HG03442 (cell line): ENCODE measurements at regions not wholly inside any gene's neighbourhood (a gene's known extent, or its start where the extent isn't known, plus 50 kb on each side); places are given as distances from the start of the nearest gene placed in this dataset.
"Not testable (repeated sequence)": the region's sequence is repeated elsewhere in the genome, so short reads cannot be mapped to it uniquely, and the experiment has no call there.

Experiments used
- ATAC-seq: cut with Tn5 transposase; IDR thresholded peaks from one replicate; pipeline ENCODE4 v1.9.1; 2021; ENCODE audit warnings: mild to moderate bottlenecking, moderate library complexity; ENCODE audit not compliant: unreplicated experiment

DNA sequence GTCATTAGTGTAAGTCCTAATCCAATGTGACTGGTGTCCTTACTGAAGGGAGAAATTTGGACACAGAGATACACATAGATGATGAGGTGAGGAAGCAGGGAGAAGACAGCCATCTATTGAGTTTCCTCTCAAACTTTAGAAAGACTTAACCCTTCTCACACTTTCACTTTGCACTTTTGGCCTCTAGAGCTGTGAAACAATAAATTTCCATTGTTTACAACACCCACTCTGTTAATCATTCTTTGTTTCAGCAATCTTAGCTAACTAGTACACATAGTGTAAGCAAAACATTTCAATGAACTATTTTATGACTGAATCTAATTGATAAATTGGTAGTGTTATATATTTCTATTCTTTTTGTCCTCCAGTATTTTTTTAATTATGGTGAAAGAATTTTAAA lies 1092.8 kb upstream of the POT1 start:
- no peak for ATAC-seq

DNA sequence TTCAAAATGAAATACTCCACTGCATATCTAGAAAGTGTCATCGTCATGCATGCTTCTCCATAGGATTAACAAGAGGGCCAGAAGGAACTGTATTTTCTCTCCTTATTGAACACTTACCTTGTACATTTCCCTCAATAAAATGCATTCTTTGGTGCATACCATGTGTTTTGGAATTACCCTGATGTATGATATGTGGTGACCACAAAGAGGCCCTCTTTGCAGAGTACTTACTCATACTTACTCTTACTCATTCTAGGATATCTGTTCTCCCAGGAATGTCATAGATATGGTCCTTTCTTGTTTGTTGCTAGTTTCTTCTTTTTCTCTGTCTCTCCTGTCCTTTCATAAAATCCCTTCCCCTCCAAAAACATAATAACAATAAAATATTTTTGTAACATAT lies 1087.1 kb upstream of the POT1 start:
- no peak for ATAC-seq

DNA sequence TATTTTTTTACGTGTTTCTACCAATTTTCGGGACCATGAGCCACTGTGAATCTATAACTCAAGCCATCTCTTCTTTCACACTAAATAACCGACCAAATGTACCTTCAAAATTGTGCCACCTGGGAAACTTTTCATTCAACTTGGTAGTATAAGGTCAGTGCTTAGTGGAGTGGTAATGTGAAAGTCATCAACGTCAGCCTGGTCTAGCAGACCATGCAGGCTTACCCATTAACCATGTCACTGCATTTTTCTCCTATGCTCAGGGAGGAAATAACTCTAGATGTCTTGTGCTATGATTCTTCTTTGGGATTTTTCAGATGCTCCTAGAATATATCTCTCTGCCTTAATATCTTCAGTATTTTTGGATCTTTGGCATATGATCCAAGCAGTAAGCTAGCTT lies 1075.4 kb upstream of the POT1 start:
- no peak for ATAC-seq

DNA sequence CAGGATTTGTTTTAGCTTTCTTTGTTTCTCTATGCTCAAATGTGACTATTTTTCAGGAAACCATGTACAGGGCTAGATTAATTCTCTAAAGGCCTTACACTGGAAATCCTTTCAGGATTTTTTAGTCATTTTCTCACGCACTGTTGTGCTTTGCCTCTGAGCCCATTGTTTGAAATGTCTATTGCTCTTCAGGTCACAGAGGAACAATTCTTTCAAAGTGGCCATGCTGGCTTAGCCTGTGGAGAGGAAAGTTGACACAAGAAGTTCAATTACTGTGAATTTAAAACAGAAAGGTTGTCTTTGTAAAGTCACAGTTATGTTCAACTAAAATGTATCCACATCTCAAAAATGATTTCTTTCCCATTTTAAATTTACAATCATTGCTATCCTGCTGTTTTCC lies 1071.7 kb upstream of the POT1 start:
- no peak for ATAC-seq

DNA sequence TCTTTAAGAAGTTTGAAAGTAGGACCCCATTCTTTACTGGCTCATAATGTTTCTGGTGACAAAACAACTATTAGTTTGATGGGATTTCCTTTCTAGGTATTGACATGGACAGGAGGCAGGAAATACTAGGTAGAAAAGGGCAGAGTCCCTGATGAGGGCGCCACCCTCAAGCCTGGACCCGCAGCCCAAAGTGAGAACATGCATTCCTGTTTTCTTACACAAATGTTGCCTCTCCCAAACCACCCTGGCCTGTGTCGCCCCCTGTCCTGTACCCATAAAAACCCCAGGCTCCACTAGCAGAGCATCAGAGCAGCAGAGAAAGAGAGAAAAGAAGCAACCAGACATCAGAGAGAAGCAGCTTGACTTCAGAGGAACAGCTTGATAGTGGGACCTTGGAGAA lies 1055.2 kb upstream of the POT1 start:
- ATAC-seq: no peak

DNA sequence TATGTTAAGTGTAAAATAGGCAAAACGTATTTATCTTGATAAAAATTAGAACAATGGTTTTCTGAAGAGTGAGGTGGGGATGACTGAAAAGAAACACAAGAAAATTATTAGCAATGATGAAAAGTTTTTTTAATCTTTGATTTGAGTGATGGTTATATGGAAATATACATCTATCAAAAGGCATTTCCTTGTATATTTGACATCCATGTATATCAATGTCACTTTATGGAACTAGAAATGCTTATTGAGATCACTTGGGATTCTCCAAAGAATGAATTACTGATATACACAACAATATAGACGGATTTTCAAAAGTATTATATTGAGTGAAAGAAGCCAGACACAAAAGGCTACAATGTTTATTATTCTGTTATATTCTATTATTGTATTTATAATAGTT lies 1042.0 kb upstream of the POT1 start:
- ATAC-seq: no peak

DNA sequence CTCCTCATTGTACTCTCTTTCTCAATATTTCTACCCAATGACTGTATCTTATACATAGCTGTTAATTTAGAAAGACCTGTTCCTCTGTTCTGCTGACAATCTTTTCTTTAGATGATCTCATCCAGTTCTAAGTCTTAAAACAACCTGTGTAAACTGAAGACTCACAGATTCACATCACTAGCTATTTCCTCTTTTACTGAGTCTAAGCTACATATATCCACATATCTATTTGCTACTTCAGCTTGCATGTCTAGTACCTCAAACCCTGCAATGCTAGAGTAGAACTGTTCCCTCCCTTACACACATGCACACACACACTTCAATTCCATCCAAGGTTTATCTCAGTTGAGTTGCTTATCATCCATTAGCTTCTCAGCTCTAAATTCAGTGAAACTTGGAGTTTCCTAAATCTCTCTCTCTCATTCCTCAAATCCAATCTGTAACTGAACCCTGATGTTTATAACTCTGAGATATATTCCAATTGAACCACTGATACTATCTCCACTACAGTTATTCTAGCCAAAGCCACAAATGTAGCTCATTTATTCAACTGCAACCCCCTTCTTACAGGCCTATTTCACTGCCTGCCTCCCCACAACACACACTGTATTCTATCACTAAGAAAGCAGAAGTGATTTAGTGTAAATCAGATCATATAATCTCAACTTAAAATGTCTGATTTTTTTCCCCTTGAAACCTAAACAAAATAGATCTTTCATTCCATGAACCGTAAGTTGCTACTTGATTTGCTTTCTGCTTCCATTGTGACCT lies 1036.8 kb upstream of the POT1 start:
- no peak for ATAC-seq

DNA sequence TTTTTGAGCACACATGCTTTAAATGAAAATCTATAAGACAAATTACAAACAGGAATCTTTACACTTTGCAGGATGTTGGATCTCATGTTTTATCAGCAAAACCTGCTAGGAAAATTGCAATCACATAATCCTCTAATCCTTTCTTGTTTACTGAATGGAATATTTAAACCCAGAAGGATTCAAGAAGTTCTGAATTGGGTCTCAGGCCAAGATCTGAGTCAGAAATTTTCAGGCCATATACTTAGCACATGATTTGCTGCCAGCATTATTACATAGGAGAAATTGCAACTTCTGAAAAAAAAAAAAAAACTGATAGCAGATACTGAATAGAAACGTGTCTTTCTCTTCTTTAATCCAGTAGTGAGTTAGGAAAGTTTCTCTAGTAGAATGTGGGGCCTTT lies 1005.3 kb upstream of the POT1 start:
- ATAC-seq: no peak

DNA sequence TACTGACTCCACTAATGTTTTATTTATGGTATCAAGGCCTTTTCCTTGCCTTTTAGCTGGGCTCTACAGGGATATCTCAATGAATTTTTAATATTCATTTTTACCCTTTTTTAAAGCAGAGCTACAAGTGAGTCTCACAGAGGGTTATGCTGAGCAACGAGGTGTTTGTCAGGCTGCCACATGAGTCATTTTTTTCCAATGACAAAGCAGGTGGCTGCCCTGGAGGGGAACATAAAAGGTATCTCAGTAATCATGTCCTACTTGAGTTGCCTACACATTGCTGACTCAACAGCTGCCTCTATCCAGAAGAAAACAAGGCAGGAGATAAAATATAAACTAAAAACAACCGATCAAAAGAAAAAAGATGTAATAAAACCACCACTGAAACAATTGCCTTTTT lies 1004.9 kb upstream of the POT1 start:
- no peak for ATAC-seq

DNA sequence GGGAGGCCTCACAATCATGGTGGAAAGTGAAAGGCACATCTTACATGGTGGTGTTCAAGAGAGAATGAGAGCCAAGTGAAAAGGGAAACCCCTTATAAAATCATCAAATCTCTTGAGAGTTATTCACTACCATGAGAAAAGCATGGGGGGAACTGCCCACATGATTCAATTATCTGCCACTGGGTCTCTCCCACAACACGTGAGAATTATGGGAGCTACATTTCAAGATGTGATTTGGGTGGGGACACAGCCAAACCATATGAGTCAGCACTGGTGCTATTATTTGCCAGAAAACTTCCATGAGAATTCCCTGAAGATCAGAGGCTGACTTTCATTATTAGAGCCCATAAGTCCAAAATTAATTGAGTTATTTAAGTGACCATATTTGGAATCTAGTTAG lies 1001.2 kb upstream of the POT1 start:
- no peak for ATAC-seq

DNA sequence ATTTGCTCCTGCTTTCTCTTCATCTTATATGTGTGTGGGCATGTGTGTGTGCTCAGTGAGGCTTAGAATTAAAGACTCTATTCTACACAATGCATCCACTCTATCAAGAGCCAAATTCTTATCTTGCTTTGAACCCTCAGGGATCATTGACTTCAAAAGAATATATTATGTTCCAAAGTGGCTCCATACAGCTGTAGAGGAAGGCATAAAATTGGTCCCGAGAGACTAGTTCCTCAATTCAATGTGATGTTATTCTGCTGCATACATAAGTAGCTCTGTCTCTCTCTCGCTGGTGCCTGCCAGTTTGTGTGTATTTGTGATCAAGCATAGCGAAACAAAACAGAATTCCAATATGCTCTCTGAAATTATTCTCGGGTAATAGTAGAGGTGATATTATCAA lies 997.9 kb upstream of the POT1 start:
- ATAC-seq: no peak

DNA sequence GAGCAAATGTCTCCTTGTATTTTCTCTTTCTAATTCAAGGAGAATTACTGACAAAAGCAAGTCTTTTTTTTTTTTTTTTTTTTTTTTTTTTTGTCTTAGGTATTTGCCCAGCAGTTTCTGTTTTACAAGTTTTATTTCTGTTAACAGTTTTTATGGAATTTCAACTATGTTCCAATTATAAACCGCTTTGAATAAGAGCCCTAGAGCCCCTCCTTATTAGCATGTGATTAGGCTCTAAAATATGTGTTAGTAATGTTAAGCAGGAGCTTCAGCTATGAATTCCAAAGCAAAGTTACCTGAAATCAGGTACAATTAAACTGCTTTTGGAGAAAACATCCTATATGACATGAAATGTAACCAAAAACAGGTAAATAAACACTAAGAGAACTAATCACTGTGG lies 997.0 kb upstream of the POT1 start:
- no peak for ATAC-seq

DNA sequence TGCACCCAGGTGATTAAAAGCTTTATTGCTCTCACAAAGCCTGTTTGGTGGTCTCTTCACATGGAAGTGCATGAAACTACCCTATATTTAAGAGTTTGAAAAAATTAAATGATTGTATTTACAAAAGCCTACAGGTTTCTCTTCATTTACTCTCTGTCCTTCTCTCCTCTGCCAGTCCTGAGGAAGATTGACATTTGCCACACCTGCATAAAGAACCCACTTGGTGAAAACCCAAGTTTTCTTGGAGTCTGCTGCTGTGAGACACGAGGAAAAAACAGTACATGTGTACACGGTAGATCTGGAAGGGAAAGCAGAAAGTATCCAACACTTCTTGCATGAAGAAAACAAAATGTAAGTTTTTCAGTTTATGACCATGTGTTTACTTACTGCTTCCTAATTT lies 994.4 kb upstream of the POT1 start:
- no peak for ATAC-seq

DNA sequence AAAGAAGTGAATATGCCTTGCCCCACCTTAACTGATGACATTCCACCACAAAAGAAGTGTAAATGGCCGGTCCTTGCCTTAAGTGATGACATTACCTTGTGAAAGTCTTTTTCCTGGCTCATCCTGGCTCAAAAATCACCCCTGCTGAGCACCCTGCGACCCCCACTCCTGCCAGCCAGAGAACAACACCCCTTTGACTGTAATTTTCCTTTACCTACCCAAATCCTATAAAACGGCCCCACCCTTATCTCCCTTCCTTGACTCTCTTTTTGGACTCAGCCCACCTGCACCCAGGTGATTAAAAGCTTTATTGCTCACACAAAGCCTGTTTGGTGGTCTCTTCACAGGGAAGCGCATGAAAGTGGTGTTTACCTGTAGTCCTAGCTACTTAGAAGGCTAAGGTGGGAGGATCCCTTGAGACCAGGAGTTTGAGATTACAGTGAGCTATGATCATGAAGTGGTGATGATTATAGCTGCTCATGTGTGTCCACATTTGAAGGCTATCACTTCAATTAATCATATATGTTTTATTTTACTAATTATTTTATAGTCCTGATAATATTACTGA lies 985.8 kb upstream of the POT1 start:
- ATAC-seq: not testable (repeated sequence)

DNA sequence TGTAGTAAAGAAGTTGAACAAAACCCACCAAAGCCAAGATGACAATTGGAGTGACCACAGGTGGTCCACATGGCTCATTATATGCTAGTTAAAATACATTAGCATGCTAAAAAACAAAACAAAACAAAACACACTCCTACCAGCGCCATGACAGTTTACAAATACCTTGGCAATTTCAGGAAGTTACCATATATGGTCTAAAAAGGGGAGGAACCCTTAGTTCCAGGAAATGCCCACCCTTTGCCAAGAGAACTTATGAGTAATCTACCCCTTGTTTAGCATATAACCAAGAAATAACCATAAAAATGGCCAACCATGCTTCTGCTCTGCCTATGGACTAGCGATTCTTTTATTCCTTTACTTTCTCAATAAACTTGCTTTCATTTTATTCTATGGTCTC lies 979.1 kb upstream of the POT1 start:
- no peak for ATAC-seq

DNA sequence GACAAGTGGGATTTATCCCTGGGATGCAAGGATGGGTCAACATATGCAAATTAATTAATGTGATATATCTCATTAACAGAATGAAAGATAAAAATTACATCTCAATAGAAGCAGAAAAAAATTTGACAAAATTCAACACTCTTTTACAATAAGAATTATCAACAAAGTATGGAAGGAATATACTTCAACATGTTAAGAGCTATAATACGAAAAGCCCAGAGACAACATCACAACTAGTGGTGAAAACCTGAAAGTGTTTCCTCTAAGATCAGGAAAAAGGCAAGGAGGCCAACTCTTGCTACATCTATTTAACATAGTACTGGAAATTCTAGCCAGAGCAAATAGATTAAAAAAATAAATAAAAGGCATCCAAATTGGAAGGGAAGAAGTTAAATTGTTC lies 970.0 kb upstream of the POT1 start:
- ATAC-seq: no peak

DNA sequence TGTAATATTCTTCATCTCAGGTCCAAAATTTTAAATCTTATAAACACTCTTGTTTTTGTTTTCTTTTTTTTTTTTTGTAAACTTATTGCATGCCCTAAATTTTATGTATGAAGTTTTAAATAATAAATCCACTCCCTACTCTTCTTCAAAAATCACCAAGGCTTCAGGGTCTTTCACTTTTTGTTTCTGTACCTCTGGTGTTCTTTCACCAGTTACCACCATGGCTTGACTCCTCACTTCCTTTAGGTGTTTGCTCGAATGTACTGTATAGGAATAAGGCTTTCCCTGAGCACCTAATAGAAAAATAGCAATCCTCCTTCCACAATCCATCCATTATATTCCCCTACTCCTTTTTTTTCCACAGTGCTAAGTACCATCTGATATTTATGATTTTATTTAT lies 962.8 kb upstream of the POT1 start:
- no peak for ATAC-seq

DNA sequence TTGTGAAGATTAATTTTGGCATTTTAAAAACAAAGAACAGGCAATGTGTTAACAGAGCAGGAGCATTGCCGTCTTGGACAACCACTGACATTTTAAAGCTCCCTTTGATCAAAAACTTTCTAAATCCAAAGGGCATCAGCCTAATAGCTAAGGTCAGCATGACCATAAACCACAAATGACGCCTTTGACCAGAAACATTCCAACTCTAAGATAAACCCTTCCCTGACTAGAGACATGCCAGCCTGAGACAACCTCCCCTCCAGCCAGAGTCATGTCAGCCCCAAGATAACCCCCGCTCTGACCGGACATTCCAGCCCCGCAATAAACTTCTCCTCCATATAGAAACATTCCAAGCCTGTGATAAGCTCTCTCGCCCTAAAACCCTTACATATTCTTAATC lies 949.4 kb upstream of the POT1 start:
- ATAC-seq: no peak

DNA sequence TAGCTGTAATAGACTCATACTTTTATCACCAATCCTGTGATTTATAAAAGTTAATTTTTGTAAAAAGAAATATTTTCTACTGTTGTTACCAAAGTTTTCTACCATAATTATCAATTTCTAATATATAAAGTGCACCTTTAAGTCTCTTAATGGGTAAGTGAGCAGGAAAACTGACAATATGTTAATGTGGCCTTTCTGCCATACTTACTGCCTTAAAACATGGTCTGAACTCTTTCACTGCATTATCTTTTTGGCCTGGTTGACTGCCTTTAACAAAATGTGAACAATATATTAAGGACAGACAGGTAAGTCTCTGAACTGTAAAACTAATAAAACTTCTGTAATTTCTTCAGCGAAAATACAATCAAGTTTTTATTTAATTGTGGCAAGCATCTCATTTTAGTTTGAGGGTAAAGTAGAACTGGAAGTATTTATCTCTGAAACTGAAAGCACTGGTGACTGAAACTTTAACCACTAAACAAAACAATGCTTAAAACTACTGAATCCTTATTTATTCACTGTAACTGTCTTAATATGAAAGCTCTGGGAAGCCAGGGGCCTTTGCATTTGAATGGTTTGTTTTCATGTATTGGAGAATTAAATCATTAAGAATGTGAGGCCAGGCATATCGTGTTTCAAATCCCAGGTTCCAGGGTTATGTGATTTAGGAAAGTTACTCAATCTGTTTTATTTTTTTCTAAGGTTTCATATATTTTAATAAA lies 948.8 kb upstream of the POT1 start:
- no peak for ATAC-seq

DNA sequence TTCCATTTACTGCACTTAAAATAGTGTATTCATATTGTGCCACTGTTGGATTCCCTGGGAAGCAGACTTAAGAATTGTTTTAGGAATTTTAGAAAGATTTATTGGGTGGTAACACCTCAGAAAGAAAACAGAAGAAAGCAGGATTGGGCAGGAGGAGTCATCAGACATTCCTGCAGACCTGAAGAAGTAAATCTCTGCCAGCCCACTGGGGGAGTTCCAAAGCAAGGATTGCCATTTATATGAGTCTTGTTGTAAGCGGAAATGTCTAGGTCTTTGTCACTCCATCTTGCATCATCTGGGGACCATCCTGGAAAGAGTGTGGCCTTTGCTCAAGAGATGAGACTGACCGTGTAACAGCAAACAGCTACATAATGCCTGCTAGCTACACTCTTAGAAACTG lies 947.6 kb upstream of the POT1 start:
- ATAC-seq: no peak

DNA sequence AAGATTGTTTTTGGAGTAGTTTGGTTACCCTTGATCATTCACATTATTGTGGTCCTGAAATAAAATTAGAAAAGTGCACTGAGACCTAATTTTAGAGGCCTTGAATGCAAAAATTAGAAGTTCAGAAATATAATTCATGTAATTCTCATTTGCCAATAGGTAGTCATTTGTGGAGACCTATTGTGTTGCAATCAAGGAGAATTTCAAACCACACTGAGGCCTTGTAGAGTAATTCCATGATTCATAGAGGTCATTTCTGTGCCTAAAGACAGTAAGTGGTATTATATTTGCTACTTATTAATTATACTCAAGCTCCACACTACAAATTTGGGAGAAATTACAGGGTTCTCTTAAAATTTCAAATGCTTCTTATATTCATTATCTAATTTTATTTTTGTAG lies 946.8 kb upstream of the POT1 start:
- ATAC-seq: no peak

DNA sequence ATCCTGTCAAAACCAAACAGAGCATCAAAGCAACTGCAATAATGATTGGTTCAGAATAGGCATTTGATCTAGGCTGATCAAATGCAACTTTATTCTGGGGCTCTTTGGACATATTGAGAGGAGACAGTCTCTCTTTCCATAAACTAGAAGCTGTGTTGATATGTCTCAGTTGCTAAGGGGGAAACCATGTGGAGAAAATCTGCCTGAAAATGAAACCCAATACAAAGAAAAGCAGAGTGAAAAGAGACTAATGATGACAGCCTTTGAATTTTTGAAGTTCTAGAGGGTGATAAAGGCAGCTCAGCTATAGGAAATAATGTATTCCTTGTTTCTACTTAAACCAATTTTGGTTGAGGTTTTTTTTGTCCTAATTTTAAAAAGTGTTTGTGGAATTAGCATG lies 941.8 kb upstream of the POT1 start:
- ATAC-seq: no peak
